Left ventricle myocardium inferior (tissue), 1 donor: ENCODE measurements at regions not wholly inside any gene's neighbourhood (a gene's known extent, or its start where the extent isn't known, plus 50 kb on each side); places are given as distances from the start of the nearest gene placed in this dataset.

ENCODE experiments used
- DNase-seq: peaks from one replicate; pipeline ENCODE4 v3.0.0-alpha.2; 2020
- H3K27ac ChIP-seq: fragments of 200-600 bp; replicated peaks from 2 replicates; pipeline ENCODE4 v1.8.0; 2021
- H3K27me3 ChIP-seq: fragments of 200-600 bp; 2 replicates; pipeline ENCODE4 v1.8.0; 2021; ENCODE audit warnings: low read depth
- H3K36me3 ChIP-seq: fragments of 200-600 bp; 2 replicates; pipeline ENCODE4 v1.8.0; 2021
- H3K4me1 ChIP-seq: fragments of 200-600 bp; 2 replicates; pipeline ENCODE4 v1.8.0; 2021
- H3K4me3 ChIP-seq: fragments of 200-600 bp; 2 replicates; pipeline ENCODE4 v1.8.0; 2021; ENCODE audit warnings: mild to moderate bottlenecking, moderate library complexity
- H3K9me3 ChIP-seq: fragments of 200-600 bp; replicated peaks from 2 replicates; pipeline ENCODE4 v1.8.0; 2021
- intact Hi-C: fragments of 100-400 bp; cut with micrococcal nuclease; formaldehyde crosslinking; loops from one replicate; pipeline ENCODE4 v1.11.0; 2022
- TF ChIP-seq, protein P1 (sequence below): fragments of 200-600 bp; IDR thresholded peaks from 2 replicates; pipeline ENCODE4 v1.8.0; 2021; ENCODE audit warnings: antibody characterized with exemption, mild to moderate bottlenecking, borderline replicate concordance
- donor health status: DM: no; HTN: yes; CAD: no; lungs with severe emphysema.

DNA sequence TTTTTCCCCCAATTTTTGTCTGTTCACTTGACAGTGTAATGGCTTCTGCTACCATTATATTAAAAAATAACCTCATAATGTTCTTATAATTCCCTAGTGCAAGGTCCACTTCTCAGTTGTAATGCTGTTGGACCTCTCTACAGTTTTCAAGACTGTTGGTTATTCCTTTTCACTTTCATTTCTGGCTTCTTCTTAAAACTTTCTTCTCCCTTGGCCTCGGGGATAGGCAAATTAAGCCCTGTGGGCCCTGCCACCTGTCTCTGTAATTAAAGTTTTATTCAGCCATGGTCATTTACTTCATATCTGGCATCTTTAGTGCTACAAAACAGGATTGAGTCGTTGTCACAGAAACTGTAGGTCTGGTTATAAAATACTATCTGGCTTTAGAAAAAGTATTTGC is 313.5 kb downstream of the KLF12 start:
- TF ChIP-seq, protein P1, sequence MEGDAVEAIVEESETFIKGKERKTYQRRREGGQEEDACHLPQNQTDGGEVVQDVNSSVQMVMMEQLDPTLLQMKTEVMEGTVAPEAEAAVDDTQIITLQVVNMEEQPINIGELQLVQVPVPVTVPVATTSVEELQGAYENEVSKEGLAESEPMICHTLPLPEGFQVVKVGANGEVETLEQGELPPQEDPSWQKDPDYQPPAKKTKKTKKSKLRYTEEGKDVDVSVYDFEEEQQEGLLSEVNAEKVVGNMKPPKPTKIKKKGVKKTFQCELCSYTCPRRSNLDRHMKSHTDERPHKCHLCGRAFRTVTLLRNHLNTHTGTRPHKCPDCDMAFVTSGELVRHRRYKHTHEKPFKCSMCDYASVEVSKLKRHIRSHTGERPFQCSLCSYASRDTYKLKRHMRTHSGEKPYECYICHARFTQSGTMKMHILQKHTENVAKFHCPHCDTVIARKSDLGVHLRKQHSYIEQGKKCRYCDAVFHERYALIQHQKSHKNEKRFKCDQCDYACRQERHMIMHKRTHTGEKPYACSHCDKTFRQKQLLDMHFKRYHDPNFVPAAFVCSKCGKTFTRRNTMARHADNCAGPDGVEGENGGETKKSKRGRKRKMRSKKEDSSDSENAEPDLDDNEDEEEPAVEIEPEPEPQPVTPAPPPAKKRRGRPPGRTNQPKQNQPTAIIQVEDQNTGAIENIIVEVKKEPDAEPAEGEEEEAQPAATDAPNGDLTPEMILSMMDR, result no peak
- peaks cover 3% of the 10 kb centered on the region for H3K4me1 ChIP-seq
- peaks cover 7% of the 10 kb centered on the region for H3K36me3 ChIP-seq
- H3K27ac ChIP-seq, result no peak overlapping the region
- no peaks in the 10 kb centered on the region for H3K27me3 ChIP-seq
- no peaks in the 10 kb centered on the region for H3K9me3 ChIP-seq
- H3K4me3 ChIP-seq, result no peak overlapping the region
- intact Hi-C loops, result no loop called here
- no peak for DNase-seq

DNA sequence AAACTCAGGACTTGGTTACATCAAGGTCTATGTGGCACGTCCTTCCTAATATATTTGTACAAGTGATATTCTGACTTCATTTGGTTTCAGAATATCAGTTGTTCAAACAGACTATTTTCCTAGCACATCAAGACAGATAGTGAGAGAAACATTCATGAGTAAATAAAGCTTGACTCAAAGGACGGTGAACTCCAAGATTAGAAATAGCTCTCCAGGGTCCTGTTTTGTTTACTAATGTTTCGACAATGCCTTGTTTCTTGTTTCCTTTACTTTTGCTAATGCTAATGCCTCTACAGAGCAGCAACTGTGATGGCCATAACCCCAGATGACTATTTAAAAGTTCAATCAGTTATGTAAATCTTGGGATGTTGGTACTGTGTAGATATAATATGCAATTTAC is 313.9 kb downstream of the KLF12 start:
- H3K9me3 ChIP-seq, result no peaks in the 10 kb centered on the region
- no peak for DNase-seq
- no peaks in the 10 kb centered on the region for H3K27me3 ChIP-seq
- peaks cover 7% of the 10 kb centered on the region for H3K36me3 ChIP-seq
- TF ChIP-seq, protein P1, result no peak
- H3K27ac ChIP-seq, result no peak overlapping the region
- intact Hi-C loops, result no loop called here
- H3K4me1 ChIP-seq, result peaks cover 3% of the 10 kb centered on the region
- no peak overlapping the region for H3K4me3 ChIP-seq

DNA sequence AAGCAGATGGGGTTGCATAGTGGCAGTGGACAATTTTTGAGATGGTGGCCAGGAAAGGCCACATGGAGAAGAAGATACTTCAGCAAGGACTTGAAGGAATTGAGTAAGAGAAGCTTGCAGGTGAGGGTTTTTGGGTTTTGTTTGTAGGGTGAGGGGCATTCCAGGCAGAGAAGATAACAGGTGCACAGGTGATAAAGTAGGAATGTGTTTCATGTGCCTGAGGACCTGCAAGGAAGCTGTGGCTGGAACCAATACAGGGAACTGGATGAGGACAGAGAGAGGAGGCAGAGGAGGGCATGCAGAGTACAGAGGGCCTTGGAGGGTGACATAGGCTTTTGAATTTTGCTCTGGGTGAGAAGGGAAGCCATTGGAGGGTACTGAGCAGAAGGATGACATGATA is 314.5 kb downstream of the KLF12 start:
- H3K27me3 ChIP-seq, result no peaks in the 10 kb centered on the region
- TF ChIP-seq, protein P1, result no peak
- intact Hi-C loops, result no loop called here
- no peak overlapping the region for H3K4me3 ChIP-seq
- no peak overlapping the region for H3K27ac ChIP-seq
- peaks cover 7% of the 10 kb centered on the region for H3K36me3 ChIP-seq
- peaks cover 3% of the 10 kb centered on the region for H3K4me1 ChIP-seq
- H3K9me3 ChIP-seq, result no peaks in the 10 kb centered on the region
- no peak for DNase-seq

DNA sequence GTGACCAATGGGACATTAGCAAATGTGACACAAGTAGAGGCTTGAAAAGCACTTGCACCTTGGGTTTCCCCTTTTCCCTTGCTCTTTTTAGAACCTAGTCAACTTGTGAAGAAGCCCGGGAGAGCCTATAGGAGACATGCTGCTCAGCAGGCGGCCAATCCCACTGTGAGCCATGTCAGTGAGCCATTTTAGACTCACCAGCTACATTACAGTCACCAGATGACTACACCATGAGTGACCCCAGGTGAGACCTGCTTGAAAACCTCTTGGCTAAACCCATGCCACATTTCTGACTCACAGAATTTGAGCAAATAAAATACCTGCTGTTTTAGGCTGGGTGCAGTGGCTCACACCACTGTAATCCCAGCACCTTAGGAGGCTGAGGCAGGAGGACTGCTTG is 317.5 kb downstream of the KLF12 start:
- Histone ChIP-seq H3K36me3 (peaks cover 12% of the 10 kb centered on the region), H3K4me3 (no peak overlapping the region), H3K27me3 (no peaks in the 10 kb centered on the region), H3K4me1 (peaks cover 16% of the 10 kb centered on the region), H3K9me3 (no peaks in the 10 kb centered on the region), H3K27ac (no peak overlapping the region)
- TF ChIP-seq, protein P1, result no peak
- DNase-seq, result no peak
- intact Hi-C loops, result no loop called here

DNA sequence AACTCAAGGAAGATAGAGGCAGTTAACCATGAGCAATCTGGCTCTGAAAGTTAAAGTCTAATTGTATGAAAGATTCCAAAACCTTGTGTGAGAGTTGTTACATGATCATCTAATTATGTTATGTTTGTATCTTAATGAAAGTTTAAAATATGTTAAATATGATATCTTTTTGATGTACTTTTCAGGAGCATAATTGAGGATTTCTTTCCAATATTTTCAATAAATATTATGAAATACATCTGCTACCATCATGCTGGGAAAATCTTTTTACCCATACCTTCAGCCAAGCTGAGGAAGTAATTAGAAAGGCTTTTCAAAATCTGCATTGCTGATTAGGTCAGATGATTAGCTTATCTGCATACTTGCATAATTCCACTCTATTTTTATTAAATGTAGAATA is 318.4 kb downstream of the KLF12 start:
- H3K27me3 ChIP-seq, result no peaks in the 10 kb centered on the region
- H3K9me3 ChIP-seq, result no peaks in the 10 kb centered on the region
- no peak overlapping the region for H3K4me3 ChIP-seq
- peaks cover 23% of the 10 kb centered on the region for H3K4me1 ChIP-seq
- no peak for DNase-seq
- no peak overlapping the region for H3K27ac ChIP-seq
- TF ChIP-seq, protein P1, result no peak
- intact Hi-C loops, result no loop called here
- H3K36me3 ChIP-seq, result peaks cover 14% of the 10 kb centered on the region

- Histone ChIP-seq H3K4me3 (no peak overlapping the region), H3K36me3 (peaks cover 6% of the 10 kb centered on the region), H3K4me1 (peaks cover 23% of the 10 kb centered on the region), H3K27ac (no peak overlapping the region), H3K27me3 (no peaks in the 10 kb centered on the region), H3K9me3 (no peaks in the 10 kb centered on the region)
- no peak for DNase-seq
- intact Hi-C loops, result no loop called here
- TF ChIP-seq, protein P1, result no peak
Measured at GRCh38 chr13:73810647-73811046, 323.6 kb downstream of the KLF12 start.
